Right lobe of liver (tissue), 6 donors: ENCODE measurements at regions not wholly inside any gene's neighbourhood (a gene's known extent, or its start where the extent isn't known, plus 50 kb on each side); places are given as distances from the start of the nearest gene placed in this dataset.

Source experiments
- ATAC-seq, 4 donors: fragments of 200-7000 bp; cut with Tn5 transposase; one replicate each; pipeline ENCODE4 v1.9.1; 2020; ENCODE audit warnings: mild to moderate bottlenecking in 4 of 4, moderate library complexity in 4 of 4
- DNase-seq, 3 donors: peaks; one replicate each; pipeline ENCODE4 v3.0.0-alpha.2; 2020
- H3K27ac ChIP-seq, 3 donors: fragments of 200-600 bp; one replicate each; pipeline ENCODE4 v1.8.0; 2022
- H3K27me3 ChIP-seq, 2 donors: fragments of 200-600 bp; one replicate each; pipeline ENCODE4 v1.8.0; 2022
- H3K36me3 ChIP-seq, 4 donors: fragments of 200-600 bp; sonication (generic) in 1 of 4; one replicate each; pipeline versions ENCODE4 v1.5.1 to v1.8.0; 2017 to 2022; ENCODE audit warnings: control low read depth in 1 of 4
- H3K4me1 ChIP-seq, 4 donors: fragments of 200-600 bp; sonication (generic) in 1 of 4; one replicate each; pipeline versions ENCODE4 v1.5.1 to v1.8.0; 2017 to 2022; ENCODE audit warnings: control low read depth in 1 of 4
- H3K4me3 ChIP-seq, 3 donors: fragments of 200-600 bp; one replicate each; pipeline ENCODE4 v1.8.0; 2022
- H3K9me3 ChIP-seq, 4 donors: fragments of 200-600 bp; sonication (generic) in 1 of 4; one replicate each; pipeline versions ENCODE4 v1.5.1 to v1.8.0; 2017 to 2022; ENCODE audit warnings: control low read depth in 1 of 4
- CTCF ChIP-seq, 4 donors: fragments of 200-600 bp in 3 of 4; fragments of 450-650 bp in 1 of 4; IDR thresholded peaks; one replicate each; pipeline versions ENCODE4 v1.5.1 to v1.8.0; 2016 to 2022; ENCODE audit warnings: antibody characterized with exemption in 4 of 4, mild to moderate bottlenecking in 2 of 4
- POLR2A ChIP-seq: fragments of 450-650 bp; IDR thresholded peaks from one replicate; pipeline ENCODE4 v1.6.1; 2017; ENCODE audit warnings: antibody characterized with exemption, mild to moderate bottlenecking
- WGBS: methylation state at CpG from one replicate; pipeline ENCODE4 v1.1.6; 2018; ENCODE audit warnings: low coverage, low lambda C conversion rate; ENCODE audit not compliant: insufficient coverage; ENCODE audit errors: missing lambda C conversion rate; 5-methylcytosine and 5-hydroxymethylcytosine counted together
- intact Hi-C, 2 donors: fragments of 100-400 bp; cut with DNase I; formaldehyde crosslinking; loops; one replicate each; pipeline versions ENCODE4 v1.11.2 to v1.14.1; 2022
- donor health status: DM: no; HTN: yes; CAD: no.
- donor health status: DM: no; HTN: no; CAD: no.
- donor health status: DM: no; HTN: no; CAD: no.
- donor health status: DM: no; HTN: yes; CAD: no.
- donor health status: DM: no; HTN: yes; CAD: no.

GRCh38 chr13:102517959-102518358 is 78.8 kb upstream of the TPP2 start:
- Histone ChIP-seq H3K36me3 (no peaks in the 10 kb centered on the region), H3K27me3 (no peaks in the 10 kb centered on the region), H3K27ac (no peak overlapping the region), H3K9me3 (no peaks in the 10 kb centered on the region), H3K4me1 (peaks cover 0 to 7% (median 0%) of the 10 kb centered on the region in 4 donors), H3K4me3 (no peak overlapping the region)
- 81% methylated on average over 3 of the region's 3 CpGs for WGBS
- DNase-seq (no peak), ATAC-seq (no peak)
- no peak for TF ChIP-seq CTCF (IDR thresholded peaks at IDR 0.05)
- no peak for TF ChIP-seq POLR2A
- intact Hi-C loops: no loop called here

- Histone ChIP-seq H3K9me3 (no peaks in the 10 kb centered on the region), H3K4me3 (no peak overlapping the region), H3K4me1 (no peaks in the 10 kb centered on the region), H3K27ac (no peak overlapping the region), H3K36me3 (no peaks in the 10 kb centered on the region), H3K27me3 (no peaks in the 10 kb centered on the region)
- no peak for DNase-seq
- ATAC-seq: no peak
- TF ChIP-seq POLR2A: no peak
- TF ChIP-seq CTCF (IDR thresholded peaks at IDR 0.05): no peak
- intact Hi-C loops: no loop called here
- 77% methylated on average over 2 of the region's 2 CpGs for WGBS
Measured at GRCh38 chr13:102510072-102510471, 86.7 kb upstream of the TPP2 start.

- intact Hi-C loops: no loop called here
- Histone ChIP-seq H3K9me3 (no peaks in the 10 kb centered on the region), H3K27ac (no peak overlapping the region), H3K4me1 (no peaks in the 10 kb centered on the region), H3K4me3 (no peak overlapping the region), H3K27me3 (no peaks in the 10 kb centered on the region), H3K36me3 (no peaks in the 10 kb centered on the region)
- TF ChIP-seq POLR2A: no peak
- TF ChIP-seq CTCF (IDR thresholded peaks at IDR 0.05): no peak
- DNase-seq (no peak), ATAC-seq (no peak)
Measured at GRCh38 chr13:102508411-102508810, 88.4 kb upstream of the TPP2 start.

GRCh38 chr13:102504002-102504401 is 92.8 kb upstream of the TPP2 start:
- no peak overlapping the region for H3K27ac ChIP-seq
- no peaks in the 10 kb centered on the region for H3K4me1 ChIP-seq
- no peaks in the 10 kb centered on the region for H3K27me3 ChIP-seq
- DNase-seq: no peak
- no peaks in the 10 kb centered on the region for H3K36me3 ChIP-seq
- intact Hi-C loops: no loop called here
- TF ChIP-seq POLR2A: no peak
- TF ChIP-seq CTCF (IDR thresholded peaks at IDR 0.05): no peak
- H3K4me3 ChIP-seq: no peak overlapping the region
- 57% methylated on average over 4 of the region's 4 CpGs for WGBS
- no peaks in the 10 kb centered on the region for H3K9me3 ChIP-seq
- no peak for ATAC-seq

GRCh38 chr13:102495663-102496062 is 93.8 kb upstream of the FGF14 start:
- no peaks in the 10 kb centered on the region for H3K9me3 ChIP-seq
- no peaks in the 10 kb centered on the region for H3K27me3 ChIP-seq
- H3K36me3 ChIP-seq: no peaks in the 10 kb centered on the region
- no peak overlapping the region for H3K4me3 ChIP-seq
- ATAC-seq (no peak), DNase-seq (no peak)
- H3K4me1 ChIP-seq: no peaks in the 10 kb centered on the region
- intact Hi-C loops: no loop called here
- H3K27ac ChIP-seq: no peak overlapping the region
- no peak for TF ChIP-seq POLR2A
- TF ChIP-seq CTCF (IDR thresholded peaks at IDR 0.05): no peak
- WGBS: 11% methylated on average over 1 of the region's 1 CpG
